ENCODE measurements at regions not wholly inside any gene's neighbourhood (a gene's known extent, or its start where the extent isn't known, plus 50 kb on each side); places are given as distances from the start of the nearest gene placed in this dataset.

DNA sequence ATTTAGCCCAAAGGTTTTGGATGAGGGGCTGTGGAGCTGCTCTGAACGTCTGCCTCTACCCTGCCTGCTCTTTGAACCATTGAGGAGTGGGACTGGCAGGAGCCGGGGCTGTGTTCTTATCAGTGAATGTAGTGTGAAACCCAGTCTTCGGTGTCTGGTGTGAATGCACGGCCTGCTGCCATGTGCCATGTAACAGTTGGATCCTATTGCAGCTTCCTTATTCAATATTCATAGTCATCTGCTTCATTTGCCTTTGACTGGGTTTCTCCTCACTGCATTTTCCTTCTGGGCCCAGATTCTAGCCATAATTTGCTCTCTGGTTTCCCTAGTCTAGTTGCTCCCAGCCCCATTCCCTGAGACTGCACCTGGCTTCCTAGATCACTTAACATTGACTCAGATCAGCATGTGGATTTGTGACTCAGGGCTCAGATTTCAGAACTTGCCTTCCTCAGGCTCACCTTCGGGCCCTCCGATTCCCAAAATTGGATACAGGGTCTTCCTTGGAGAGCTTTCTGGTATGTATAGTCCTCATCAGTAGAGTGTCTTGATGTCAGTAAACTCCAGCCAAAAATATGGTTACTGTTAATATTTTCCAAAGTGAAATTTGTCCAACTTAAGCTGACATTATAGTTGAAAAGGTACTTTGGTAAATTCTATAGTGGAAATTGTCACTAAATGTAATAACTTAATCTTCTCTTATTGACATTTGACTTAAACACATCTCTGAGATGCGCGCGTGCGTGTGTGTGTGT is 94.0 kb upstream of the DDIT4L start:
- H3K4me3 ChIP-seq (ENCODE audit: low read depth, low read length), result no peak overlapping the region
- TF ChIP-seq CTCF (IDR thresholded peaks at IDR 0.05; ENCODE audit: low read depth, low read length, missing control alignments), result no peak
- no peak for DNase-seq (ENCODE audit: low read depth)

DNA sequence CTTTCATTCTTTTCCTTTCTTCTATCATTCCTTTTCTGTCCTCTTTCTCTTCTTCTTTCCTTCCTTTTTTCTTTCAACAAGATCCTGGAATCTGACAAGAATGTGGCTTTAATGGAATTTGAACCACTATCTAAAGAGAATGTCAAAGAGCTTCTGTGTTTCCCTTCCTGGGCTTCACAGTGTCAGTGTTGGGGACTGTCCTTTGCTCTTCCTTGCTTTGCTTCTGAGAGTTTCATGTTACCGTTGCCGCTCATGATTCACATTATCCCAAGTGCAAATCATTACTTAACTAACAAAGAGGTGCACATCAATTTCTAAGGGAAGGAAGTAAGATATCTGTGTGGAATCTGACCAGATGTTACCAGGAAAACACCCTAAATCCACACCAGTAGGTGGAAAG is 90.5 kb upstream of the DDIT4L start:
- no peak overlapping the region for H3K4me3 ChIP-seq (ENCODE audit: low read depth, low read length)
- DNase-seq (ENCODE audit: low read depth), result no peak
- TF ChIP-seq CTCF (IDR thresholded peaks at IDR 0.05; ENCODE audit: low read depth, low read length, missing control alignments), result no peak

- DNase-seq (ENCODE audit: low read depth), result no peak
- H3K4me3 ChIP-seq (ENCODE audit: low read depth, low read length), result no peak overlapping the region
- TF ChIP-seq CTCF (IDR thresholded peaks at IDR 0.05; ENCODE audit: low read depth, low read length, missing control alignments), result no peak
Measured at GRCh38 chr4:100278567-100278966, 88.3 kb upstream of the DDIT4L start.

DNA sequence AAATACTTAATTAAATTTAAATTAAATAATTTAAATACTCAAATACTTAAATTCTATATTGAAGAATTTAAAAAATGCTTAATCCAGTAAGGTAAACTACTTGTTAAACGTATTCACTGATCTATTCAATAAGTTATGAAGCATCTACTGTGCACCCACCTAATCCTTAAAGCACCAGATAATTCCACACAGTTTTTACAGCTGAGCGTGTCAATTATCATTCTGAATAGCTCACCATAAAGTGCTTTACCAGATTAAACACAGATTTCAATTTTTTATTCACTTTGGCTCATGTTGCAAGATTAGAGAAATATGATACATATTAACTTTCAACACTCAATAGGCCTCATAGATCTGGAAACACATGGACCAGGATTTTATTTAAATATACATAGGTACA is 79.2 kb upstream of the DDIT4L start:
- no peak for TF ChIP-seq CTCF (IDR thresholded peaks at IDR 0.05; ENCODE audit: low read depth, low read length, missing control alignments)
- H3K4me3 ChIP-seq (ENCODE audit: low read depth, low read length), result no peak overlapping the region
- DNase-seq (ENCODE audit: low read depth), result no peak

GRCh38 chr4:100268789-100269188 is 78.5 kb upstream of the DDIT4L start:
- DNase-seq (ENCODE audit: low read depth), result no peak
- no peak for TF ChIP-seq CTCF (IDR thresholded peaks at IDR 0.05; ENCODE audit: low read depth, low read length, missing control alignments)
- no peak overlapping the region for H3K4me3 ChIP-seq (ENCODE audit: low read depth, low read length)

GRCh38 chr4:100261346-100261745 is 71.1 kb upstream of the DDIT4L start:
- no peak for TF ChIP-seq CTCF (IDR thresholded peaks at IDR 0.05; ENCODE audit: low read depth, low read length, missing control alignments)
- no peak for DNase-seq (ENCODE audit: low read depth)
- H3K4me3 ChIP-seq (ENCODE audit: low read depth, low read length), result no peak overlapping the region

DNA sequence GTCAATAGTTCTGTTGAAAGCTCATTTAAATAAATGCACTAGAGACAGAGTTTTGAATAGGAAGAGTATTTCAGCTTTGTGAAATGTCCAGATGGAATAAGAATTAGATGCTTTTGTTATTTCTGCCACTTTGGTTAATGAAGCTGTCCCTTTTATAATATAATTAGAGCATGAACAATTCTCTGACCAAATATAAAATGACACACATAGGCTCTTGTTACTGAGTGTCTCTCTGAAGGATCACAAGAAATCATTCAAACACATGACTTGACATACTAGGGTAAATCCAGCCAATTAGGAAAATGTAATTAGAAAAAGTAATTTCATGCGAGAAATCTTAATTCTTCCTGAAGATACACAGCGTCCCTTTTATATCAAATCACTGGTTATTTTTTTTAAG is 68.4 kb upstream of the DDIT4L start:
- TF ChIP-seq CTCF (IDR thresholded peaks at IDR 0.05; ENCODE audit: low read depth, low read length, missing control alignments), result no peak
- no peak overlapping the region for H3K4me3 ChIP-seq (ENCODE audit: low read depth, low read length)
- no peak for DNase-seq (ENCODE audit: low read depth)
